MM.1S (cell line): ENCODE measurements at regions not wholly inside any gene's neighbourhood (a gene's known extent, or its start where the extent isn't known, plus 50 kb on each side); places are given as distances from the start of the nearest gene placed in this dataset.
A peak's percentile ranks its signal among the peaks of the same experiment; 100 is the strongest.

ENCODE experiments used
- DNase-seq: peaks from one replicate; pipeline ENCODE4 v3.0.0-alpha.2; 2015
- H2AFZ ChIP-seq: fragments of 300-600 bp; sonication (generic); 2 replicates; pipeline ENCODE4 v1.6.0; 2016; ENCODE audit warnings: antibody characterized with exemption, low read length
- H3F3A ChIP-seq: fragments of 300-600 bp; sonication (generic); 2 replicates; pipeline ENCODE4 v1.6.1; 2016; ENCODE audit warnings: mild to moderate bottlenecking, antibody characterized with exemption, low read length, moderate library complexity, mixed read lengths; ENCODE audit not compliant: insufficient read depth
- H3K27ac ChIP-seq: fragments of 300-600 bp; sonication (generic); 2 replicates; pipeline ENCODE4 v1.5.1; 2016; ENCODE audit warnings: mild to moderate bottlenecking, low read length
- H3K27me3 ChIP-seq: fragments of 300-600 bp; sonication (generic); replicated peaks from 2 replicates; pipeline ENCODE4 v1.6.0; 2016; ENCODE audit warnings: low read length; ENCODE audit not compliant: insufficient read depth
- H3K36me3 ChIP-seq: fragments of 300-600 bp; sonication (generic); replicated peaks from 2 replicates; pipeline ENCODE4 v1.6.1; 2016; ENCODE audit warnings: mild to moderate bottlenecking, low read length, mixed read lengths; ENCODE audit not compliant: insufficient read depth
- H3K4me1 ChIP-seq: fragments of 300-600 bp; sonication (generic); 2 replicates; pipeline ENCODE4 v1.6.1; 2016; ENCODE audit warnings: low read length, mixed read lengths
- H3K4me2 ChIP-seq: fragments of 300-600 bp; sonication (generic); 2 replicates; pipeline ENCODE4 v1.6.0; 2016; ENCODE audit warnings: low read depth, low read length
- H3K4me3 ChIP-seq: fragments of 300-600 bp; sonication (generic); 2 replicates; pipeline ENCODE4 v1.5.1; 2016; ENCODE audit warnings: low read length, mixed read lengths
- H3K79me2 ChIP-seq: fragments of 300-600 bp; sonication (generic); 2 replicates; pipeline ENCODE4 v1.6.1; 2016; ENCODE audit warnings: mixed run types, low read length, mixed read lengths
- H3K9ac ChIP-seq: fragments of 300-600 bp; sonication (generic); 2 replicates; pipeline ENCODE4 v1.6.1; 2016; ENCODE audit warnings: low read length, mixed read lengths
- H3K9me2 ChIP-seq: fragments of 300-600 bp; sonication (generic); replicated peaks from 2 replicates; pipeline ENCODE4 v1.6.1; 2016; ENCODE audit warnings: mild to moderate bottlenecking, low read length, mixed read lengths; ENCODE audit not compliant: insufficient read depth
- H3K9me3 ChIP-seq: fragments of 300-600 bp; sonication (generic); replicated peaks from 2 replicates; pipeline ENCODE4 v1.6.1; 2016; ENCODE audit warnings: mild to moderate bottlenecking, low read length, mixed read lengths; ENCODE audit not compliant: insufficient read depth
- H4K20me1 ChIP-seq: fragments of 300-600 bp; sonication (generic); 2 replicates; pipeline ENCODE4 v1.6.1; 2016; ENCODE audit warnings: mild to moderate bottlenecking, low read length, moderate library complexity, mixed read lengths; ENCODE audit not compliant: insufficient read depth
- EZH2 ChIP-seq: fragments of 300-600 bp; sonication (generic); optimal IDR thresholded peaks from 2 replicates; pipeline ENCODE3; 2017; ENCODE audit warnings: low read depth, mild to moderate bottlenecking, antibody characterized with exemption, low read length, mixed read lengths
- EZH2phosphoT487 ChIP-seq: fragments of 300-600 bp; sonication (generic); IDR thresholded peaks from 2 replicates; pipeline ENCODE4 v1.6.1; 2018; ENCODE audit warnings: antibody characterized with exemption, low read length
- TF ChIP-seq, protein P1 (sequence below): fragments of 300-600 bp; sonication (generic); IDR thresholded peaks from 2 replicates; pipeline ENCODE4 v1.5.1; 2016; ENCODE audit warnings: antibody characterized with exemption, low read length, mixed read lengths

DNA sequence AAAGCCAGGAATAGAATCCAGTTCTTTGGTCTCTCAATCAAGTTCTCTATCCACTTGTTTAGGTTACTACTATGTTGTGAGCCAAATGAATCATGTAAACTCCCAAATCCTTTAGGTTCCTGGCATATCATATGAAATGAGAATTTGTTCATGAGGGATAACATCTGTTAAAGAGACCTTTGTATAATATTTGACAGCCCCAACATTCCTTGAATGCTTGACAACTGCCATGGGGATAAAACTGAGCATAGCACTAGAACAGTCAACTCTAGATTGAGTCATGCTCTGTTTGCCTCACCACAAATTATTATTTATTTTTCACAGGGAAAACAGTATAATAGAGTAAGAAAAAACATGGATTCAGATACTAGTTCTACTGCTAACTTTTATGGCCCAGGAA lies 93.3 kb downstream of the NAA11 start:
- no peak overlapping the region for H3K27ac ChIP-seq

DNA sequence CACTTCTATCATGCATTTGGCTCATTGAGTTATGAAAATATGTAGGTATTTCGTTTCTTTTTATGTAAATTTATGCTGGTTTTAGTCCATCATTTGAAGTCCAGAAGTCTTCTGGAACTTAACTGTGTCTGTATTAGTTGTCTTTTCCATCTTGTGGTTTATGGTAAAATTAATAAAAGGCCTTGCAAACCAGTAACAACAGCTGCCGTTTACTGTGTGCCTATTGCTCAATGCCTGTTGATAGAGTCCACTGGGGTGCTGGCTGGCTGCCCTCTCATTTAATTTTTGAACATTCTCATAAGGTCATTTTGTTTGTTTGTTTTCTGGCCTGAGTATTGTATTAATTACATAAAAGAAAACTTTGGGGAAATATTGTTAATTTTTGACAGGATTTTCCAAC lies 98.0 kb downstream of the NAA11 start:
- Histone ChIP-seq H3F3A (no peaks in the 10 kb centered on the region), H2AFZ (no peak overlapping the region), H3K9me2 (no peaks in the 10 kb centered on the region), H3K27me3 (no peaks in the 10 kb centered on the region), H3K79me2 (no peaks in the 10 kb centered on the region), H3K36me3 (no peaks in the 10 kb centered on the region), H3K4me3 (no peak overlapping the region), H4K20me1 (no peaks in the 10 kb centered on the region), H3K4me2 (no peak overlapping the region), H3K4me1 (peaks cover 26% of the 10 kb centered on the region), H3K9me3 (no peaks in the 10 kb centered on the region), H3K27ac (no peak overlapping the region), H3K9ac (no peak overlapping the region)
- TF ChIP-seq EZH2 (no peak), EZH2phosphoT487 (no peak)
- TF ChIP-seq, protein P1, sequence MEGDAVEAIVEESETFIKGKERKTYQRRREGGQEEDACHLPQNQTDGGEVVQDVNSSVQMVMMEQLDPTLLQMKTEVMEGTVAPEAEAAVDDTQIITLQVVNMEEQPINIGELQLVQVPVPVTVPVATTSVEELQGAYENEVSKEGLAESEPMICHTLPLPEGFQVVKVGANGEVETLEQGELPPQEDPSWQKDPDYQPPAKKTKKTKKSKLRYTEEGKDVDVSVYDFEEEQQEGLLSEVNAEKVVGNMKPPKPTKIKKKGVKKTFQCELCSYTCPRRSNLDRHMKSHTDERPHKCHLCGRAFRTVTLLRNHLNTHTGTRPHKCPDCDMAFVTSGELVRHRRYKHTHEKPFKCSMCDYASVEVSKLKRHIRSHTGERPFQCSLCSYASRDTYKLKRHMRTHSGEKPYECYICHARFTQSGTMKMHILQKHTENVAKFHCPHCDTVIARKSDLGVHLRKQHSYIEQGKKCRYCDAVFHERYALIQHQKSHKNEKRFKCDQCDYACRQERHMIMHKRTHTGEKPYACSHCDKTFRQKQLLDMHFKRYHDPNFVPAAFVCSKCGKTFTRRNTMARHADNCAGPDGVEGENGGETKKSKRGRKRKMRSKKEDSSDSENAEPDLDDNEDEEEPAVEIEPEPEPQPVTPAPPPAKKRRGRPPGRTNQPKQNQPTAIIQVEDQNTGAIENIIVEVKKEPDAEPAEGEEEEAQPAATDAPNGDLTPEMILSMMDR: no peak
- no peak for DNase-seq

More for the DNA sequence above, 93.3 kb downstream of the NAA11 start:
- Histone ChIP-seq H3K79me2 (no peaks in the 10 kb centered on the region), H3K9me3 (no peaks in the 10 kb centered on the region), H3K9me2 (no peaks in the 10 kb centered on the region), H3F3A (no peaks in the 10 kb centered on the region), H3K4me3 (no peak overlapping the region), H3K4me2 (no peak overlapping the region), H2AFZ (no peak overlapping the region), H3K4me1 (peaks cover 3% of the 10 kb centered on the region; the same call in 1 of the 2 replicates), H4K20me1 (no peaks in the 10 kb centered on the region), H3K9ac (no peak overlapping the region), H3K36me3 (no peaks in the 10 kb centered on the region), H3K27me3 (no peaks in the 10 kb centered on the region)
- DNase-seq: no peak
- TF ChIP-seq, protein P1: no peak
- TF ChIP-seq EZH2 (no peak), EZH2phosphoT487 (no peak)

DNA sequence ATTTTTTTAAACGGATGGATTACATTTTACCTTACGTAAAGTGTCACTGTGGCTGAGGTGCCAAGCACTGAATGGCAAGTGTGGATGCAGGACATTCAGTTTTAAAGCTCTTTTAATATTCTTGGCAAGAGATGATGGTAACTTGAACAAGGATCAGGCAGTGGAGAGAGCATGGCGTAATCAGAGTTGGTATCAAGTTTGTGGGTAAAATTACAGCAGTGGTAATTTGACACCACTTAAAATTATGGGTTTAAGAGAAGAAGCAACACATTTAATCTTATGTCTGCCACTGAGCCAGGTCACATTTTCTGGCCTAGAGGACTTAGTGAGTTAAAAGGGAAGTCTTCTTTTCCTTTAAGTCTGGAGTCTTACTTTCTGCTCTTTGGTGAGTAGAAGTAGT lies 100.5 kb downstream of the NAA11 start:
- no peaks in the 10 kb centered on the region for H4K20me1 ChIP-seq
- no peaks in the 10 kb centered on the region for H3K27me3 ChIP-seq
- H3K4me1 ChIP-seq: peaks cover 26% of the 10 kb centered on the region
- H3K9me2 ChIP-seq: no peaks in the 10 kb centered on the region
- H3K4me2 ChIP-seq: peak overlapping the region; percentile 37; the same call in 1 of the 2 replicates
- no peaks in the 10 kb centered on the region for H3K9me3 ChIP-seq
- H3F3A ChIP-seq: no peaks in the 10 kb centered on the region
- no peak for DNase-seq
- H3K27ac ChIP-seq: no peak overlapping the region
- TF ChIP-seq, protein P1: no peak
- TF ChIP-seq EZH2phosphoT487: no peak
- TF ChIP-seq EZH2: no peak
- H3K9ac ChIP-seq: no peak overlapping the region
- no peak overlapping the region for H3K4me3 ChIP-seq
- no peaks in the 10 kb centered on the region for H3K79me2 ChIP-seq
- H2AFZ ChIP-seq: no peak overlapping the region
- no peaks in the 10 kb centered on the region for H3K36me3 ChIP-seq
